ENCODE measurements at regions not wholly inside any gene's neighbourhood (a gene's known extent, or its start where the extent isn't known, plus 50 kb on each side); places are given as distances from the start of the nearest gene placed in this dataset.

GRCh38 chr4:163895378-163896005, 401.0 kb downstream of the TMA16 start:
- H3K4me3 ChIP-seq, result no peak overlapping the region
- no peak for TF ChIP-seq CTCF (IDR thresholded peaks at IDR 0.05)
- no peaks in the 10 kb centered on the region for H3K36me3 ChIP-seq
- no peak overlapping the region for H3K27ac ChIP-seq
- H3K4me1 ChIP-seq (ENCODE audit: control insufficient read depth in 1 of 2, low read depth in 2 of 2), result no peaks in the 10 kb centered on the region
- H3K9me3 ChIP-seq, result no peaks in the 10 kb centered on the region
- no peak for ATAC-seq (ENCODE audit: insufficient number of reproducible peaks, low FRiP score, low read depth)
- DNase-seq (ENCODE audit: low spot score), result no peak
- H3K27me3 ChIP-seq (replicated peaks; ENCODE audit: insufficient read depth), result no peaks in the 10 kb centered on the region

- Histone ChIP-seq H3K4me3 (no peak overlapping the region), H3K27ac (no peak overlapping the region), H3K27me3 (replicated peaks; ENCODE audit: insufficient read depth) (no peaks in the 10 kb centered on the region), H3K36me3 (no peaks in the 10 kb centered on the region), H3K9me3 (no peaks in the 10 kb centered on the region), H3K4me1 (ENCODE audit: control insufficient read depth in 1 of 2, low read depth in 2 of 2) (no peaks in the 10 kb centered on the region)
- ATAC-seq (ENCODE audit: insufficient number of reproducible peaks, low FRiP score, low read depth) (no peak), DNase-seq (ENCODE audit: low spot score) (no peak)
- TF ChIP-seq CTCF (IDR thresholded peaks at IDR 0.05), result no peak
Observed at GRCh38 chr4:163901319-163901718, 406.8 kb downstream of the TMA16 start.

- ATAC-seq (ENCODE audit: insufficient number of reproducible peaks, low FRiP score, low read depth), result no peak
- no peak for DNase-seq (ENCODE audit: low spot score)
- no peak for TF ChIP-seq CTCF (IDR thresholded peaks at IDR 0.05)
Observed at GRCh38 chr4:163902417-163902816, 407.9 kb downstream of the TMA16 start.

DNA sequence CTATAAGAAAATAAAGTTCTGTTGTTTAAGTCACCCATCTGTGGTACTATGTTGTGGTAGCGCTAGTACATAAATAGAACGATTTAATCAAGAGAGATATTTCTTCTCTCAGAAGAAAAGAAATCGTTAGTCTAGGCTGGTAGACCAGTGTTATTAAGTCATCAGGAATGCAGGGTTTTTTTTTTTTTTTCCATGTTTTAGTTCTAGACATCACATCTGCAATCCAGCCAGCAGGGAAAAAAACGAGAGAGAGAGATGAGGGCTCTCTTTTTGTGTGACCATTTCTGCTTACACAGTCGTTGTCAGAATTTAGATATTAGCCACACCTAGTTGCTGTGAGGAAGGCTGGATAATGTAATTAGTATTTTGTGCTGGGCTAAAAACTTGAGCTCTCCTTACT, 417.4 kb downstream of the TMA16 start:
- DNase-seq (ENCODE audit: low spot score), result no peak
- Histone ChIP-seq H3K4me1 (ENCODE audit: control insufficient read depth in 1 of 2, low read depth in 2 of 2) (no peaks in the 10 kb centered on the region), H3K27me3 (replicated peaks; ENCODE audit: insufficient read depth) (no peaks in the 10 kb centered on the region), H3K9me3 (no peaks in the 10 kb centered on the region), H3K36me3 (no peaks in the 10 kb centered on the region), H3K27ac (no peak overlapping the region), H3K4me3 (no peak overlapping the region)
- ATAC-seq (ENCODE audit: insufficient number of reproducible peaks, low FRiP score, low read depth), result no peak
- no peak for TF ChIP-seq CTCF (IDR thresholded peaks at IDR 0.05)

More at GRCh38 chr4:163902417-163902816, 407.9 kb downstream of the TMA16 start:
- Histone ChIP-seq H3K27me3 (replicated peaks; ENCODE audit: insufficient read depth) (no peaks in the 10 kb centered on the region), H3K4me1 (ENCODE audit: control insufficient read depth in 1 of 2, low read depth in 2 of 2) (no peaks in the 10 kb centered on the region), H3K36me3 (no peaks in the 10 kb centered on the region), H3K4me3 (no peak overlapping the region), H3K9me3 (no peaks in the 10 kb centered on the region), H3K27ac (no peak overlapping the region)

- Histone ChIP-seq H3K27me3 (replicated peaks; ENCODE audit: insufficient read depth) (no peaks in the 10 kb centered on the region), H3K4me1 (ENCODE audit: control insufficient read depth in 1 of 2, low read depth in 2 of 2) (no peaks in the 10 kb centered on the region), H3K36me3 (no peaks in the 10 kb centered on the region), H3K4me3 (no peak overlapping the region), H3K27ac (no peak overlapping the region), H3K9me3 (no peaks in the 10 kb centered on the region)
- no peak for ATAC-seq (ENCODE audit: insufficient number of reproducible peaks, low FRiP score, low read depth)
- TF ChIP-seq CTCF (IDR thresholded peaks at IDR 0.05), result no peak
- DNase-seq (ENCODE audit: low spot score), result no peak
Observed at GRCh38 chr4:163913571-163913970, 419.1 kb downstream of the TMA16 start.
